Epithelial cell of proximal tubule (primary cell): ENCODE measurements at regions not wholly inside any gene's neighbourhood (a gene's known extent, or its start where the extent isn't known, plus 50 kb on each side); places are given as distances from the start of the nearest gene placed in this dataset.

Source experiments
- DNase-seq: peaks from one replicate; pipeline ENCODE4 v3.0.0-alpha.2; 2011; ENCODE audit warnings: low read depth
- H3K4me3 ChIP-seq: 2 replicates; pipeline ENCODE4 v1.5.1; 2011; ENCODE audit warnings: low read depth, mild to moderate bottlenecking, low read length
- TF ChIP-seq, protein P1 (sequence below): conservative IDR thresholded peaks from 2 replicates; pipeline ENCODE4 v1.5.1; 2012; ENCODE audit warnings: low read depth, mild to moderate bottlenecking, low read length

GRCh38 chr10:124342136-124342820, 76.4 kb downstream of the OAT start:
- no peak overlapping the region for H3K4me3 ChIP-seq
- TF ChIP-seq, protein P1, sequence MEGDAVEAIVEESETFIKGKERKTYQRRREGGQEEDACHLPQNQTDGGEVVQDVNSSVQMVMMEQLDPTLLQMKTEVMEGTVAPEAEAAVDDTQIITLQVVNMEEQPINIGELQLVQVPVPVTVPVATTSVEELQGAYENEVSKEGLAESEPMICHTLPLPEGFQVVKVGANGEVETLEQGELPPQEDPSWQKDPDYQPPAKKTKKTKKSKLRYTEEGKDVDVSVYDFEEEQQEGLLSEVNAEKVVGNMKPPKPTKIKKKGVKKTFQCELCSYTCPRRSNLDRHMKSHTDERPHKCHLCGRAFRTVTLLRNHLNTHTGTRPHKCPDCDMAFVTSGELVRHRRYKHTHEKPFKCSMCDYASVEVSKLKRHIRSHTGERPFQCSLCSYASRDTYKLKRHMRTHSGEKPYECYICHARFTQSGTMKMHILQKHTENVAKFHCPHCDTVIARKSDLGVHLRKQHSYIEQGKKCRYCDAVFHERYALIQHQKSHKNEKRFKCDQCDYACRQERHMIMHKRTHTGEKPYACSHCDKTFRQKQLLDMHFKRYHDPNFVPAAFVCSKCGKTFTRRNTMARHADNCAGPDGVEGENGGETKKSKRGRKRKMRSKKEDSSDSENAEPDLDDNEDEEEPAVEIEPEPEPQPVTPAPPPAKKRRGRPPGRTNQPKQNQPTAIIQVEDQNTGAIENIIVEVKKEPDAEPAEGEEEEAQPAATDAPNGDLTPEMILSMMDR, result no peak
- DNase-seq, result no peak

DNA sequence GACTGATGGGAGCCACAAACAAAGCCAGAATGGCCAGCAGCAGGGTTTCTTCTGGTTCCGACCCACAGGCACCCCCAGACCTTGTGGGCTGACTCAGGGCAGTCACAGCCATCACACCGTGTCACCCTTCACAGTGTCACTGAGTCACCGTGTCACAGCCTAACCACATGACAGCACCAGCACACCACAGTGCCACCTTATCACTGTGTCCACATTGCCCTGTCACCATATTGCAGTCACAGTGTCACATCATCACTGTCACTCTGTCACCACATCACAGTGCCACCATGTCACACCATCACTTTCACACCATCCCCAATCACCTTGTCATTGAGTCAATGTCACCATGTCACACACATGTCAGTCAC, 77.0 kb downstream of the OAT start:
- TF ChIP-seq, protein P1, result no peak
- no peak for DNase-seq
- H3K4me3 ChIP-seq, result no peak overlapping the region

DNA sequence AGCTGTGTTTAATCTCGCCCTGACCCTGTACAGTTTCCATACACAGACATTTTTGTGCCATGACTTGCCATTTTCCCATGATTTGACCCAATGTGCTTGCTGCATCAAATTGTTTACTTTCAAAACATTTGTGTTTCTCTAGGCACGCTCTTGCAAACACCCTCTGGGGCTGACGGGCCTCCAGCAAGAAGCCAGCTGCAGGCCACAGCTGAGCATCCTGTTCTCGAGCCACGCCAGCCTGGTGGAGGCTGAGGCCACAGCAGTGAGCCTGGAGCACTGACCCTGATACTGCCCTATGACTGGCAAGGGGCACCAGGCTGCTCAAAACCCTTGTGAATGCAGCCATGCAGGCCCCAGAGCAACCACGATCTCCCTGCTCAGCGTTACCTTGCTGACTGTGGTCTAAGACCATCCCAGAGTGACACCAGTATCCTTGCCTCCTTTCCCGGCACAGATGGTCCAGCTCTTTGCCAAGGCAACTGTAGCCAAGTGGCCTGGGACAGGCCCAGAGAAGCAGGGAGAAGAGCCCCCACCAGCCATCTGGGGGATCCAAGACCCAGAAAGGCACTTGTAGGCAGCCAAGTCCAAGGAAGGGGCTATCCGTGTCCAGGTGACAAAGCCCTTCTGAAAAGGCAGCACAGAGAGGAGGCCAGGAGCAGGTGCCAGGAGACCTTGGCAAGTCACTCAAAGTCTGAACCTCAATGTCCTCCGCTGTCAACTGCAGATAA, 78.5 kb downstream of the OAT start:
- TF ChIP-seq, protein P1, result no peak
- DNase-seq, result no peak
- H3K4me3 ChIP-seq, result no peak overlapping the region

GRCh38 chr10:124339119-124340032, 79.3 kb downstream of the OAT start:
- H3K4me3 ChIP-seq, result no peak overlapping the region
- no peak for DNase-seq
- TF ChIP-seq, protein P1, result no peak

DNA sequence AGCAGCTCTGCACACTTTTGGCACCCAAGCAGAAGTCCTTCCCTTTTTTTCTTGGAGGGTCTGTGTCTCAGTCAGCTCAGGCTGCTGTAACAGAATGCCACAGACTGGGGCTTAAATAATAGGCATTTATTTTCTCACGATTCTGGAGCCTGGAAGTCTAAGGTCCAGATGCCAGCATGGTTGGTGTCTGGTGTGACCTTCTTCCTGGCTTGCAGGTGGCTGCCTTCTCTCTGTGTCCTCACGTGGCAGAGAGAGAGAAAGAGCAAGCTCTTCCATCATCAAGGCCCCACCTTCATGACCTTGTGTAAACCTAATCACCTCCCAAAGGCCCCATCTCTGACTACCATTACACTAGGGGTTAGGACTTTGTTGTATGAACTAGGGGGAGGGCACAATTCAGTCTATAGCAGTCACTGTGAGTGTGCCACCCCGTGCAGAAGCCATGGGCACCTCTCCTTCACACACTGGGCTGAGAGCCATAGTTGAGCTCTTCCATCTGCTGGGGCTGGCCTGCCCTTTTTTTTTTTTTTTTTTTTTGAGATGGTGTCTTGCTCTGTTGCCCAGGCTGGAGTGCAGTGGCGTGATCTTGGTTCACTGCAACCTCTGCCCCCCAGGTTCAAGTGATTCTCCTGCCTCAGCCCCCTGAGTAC, 80.3 kb downstream of the OAT start:
- TF ChIP-seq, protein P1, result no peak
- DNase-seq, result no peak
- H3K4me3 ChIP-seq, result no peak overlapping the region

DNA sequence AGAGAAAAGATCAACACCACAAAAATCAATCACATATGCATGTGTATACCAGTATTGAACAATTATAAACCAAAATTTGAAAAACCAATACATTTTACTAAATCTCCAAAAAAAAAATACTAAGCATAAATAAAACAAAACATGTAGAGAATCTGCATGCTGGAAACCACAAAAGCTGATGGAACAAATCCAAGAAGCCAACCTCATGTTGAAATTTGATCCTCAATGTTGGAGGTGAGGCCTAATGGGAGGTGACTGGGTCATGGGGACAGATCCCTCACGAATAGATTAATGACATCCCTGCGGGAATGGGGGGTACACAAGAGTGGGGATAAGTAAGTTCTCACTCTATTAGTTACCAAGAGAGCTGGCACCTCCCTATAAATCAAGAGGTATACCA, 82.5 kb downstream of the OAT start:
- TF ChIP-seq, protein P1, result no peak
- DNase-seq, result no peak
- no peak overlapping the region for H3K4me3 ChIP-seq
